ENCODE measurements at regions not wholly inside any gene's neighbourhood (a gene's known extent, or its start where the extent isn't known, plus 50 kb on each side); places are given as distances from the start of the nearest gene placed in this dataset.

GRCh38 chr20:60800185-60800584 is 451.9 kb upstream of the CDH4 start:
- DNase-seq (no peak), ATAC-seq (no peak)

GRCh38 chr20:60802676-60803075 is 449.4 kb upstream of the CDH4 start:
- ATAC-seq: no peak
- intact Hi-C loops (cut with DNase I, micrococcal nuclease): no loop called here
- DNase-seq: no peak

More at GRCh38 chr20:60800185-60800584, 451.9 kb upstream of the CDH4 start:
- intact Hi-C loops (cut with DNase I, micrococcal nuclease): no loop called here

- ATAC-seq: no peak
- no peak for DNase-seq
These were observed 448.6 kb upstream of the CDH4 start for GRCh38 chr20:60803335-60804055.

GRCh38 chr20:60804240-60804917 is 447.7 kb upstream of the CDH4 start:
- ATAC-seq: no peak

More at GRCh38 chr20:60803335-60804055, 448.6 kb upstream of the CDH4 start:
- intact Hi-C loops (cut with DNase I, micrococcal nuclease): no loop called here

GRCh38 chr20:60804918-60805630 is 447.0 kb upstream of the CDH4 start:
- intact Hi-C loops (cut with DNase I, micrococcal nuclease): no loop called here
- DNase-seq (no peak), ATAC-seq (no peak)

More at GRCh38 chr20:60804240-60804917, 447.7 kb upstream of the CDH4 start:
- no peak for DNase-seq
- intact Hi-C loops (cut with DNase I, micrococcal nuclease): no loop called here

- intact Hi-C loops (cut with DNase I, micrococcal nuclease): no loop called here
- no peak for DNase-seq
- no peak for ATAC-seq
These were observed 445.7 kb upstream of the CDH4 start for GRCh38 chr20:60806354-60806753.

- intact Hi-C loops (cut with DNase I, micrococcal nuclease): no loop called here
- ATAC-seq: no peak
- DNase-seq: no peak
These were observed 445.2 kb upstream of the CDH4 start for GRCh38 chr20:60806824-60807223.

GRCh38 chr20:60808003-60808672 is 443.9 kb upstream of the CDH4 start:
- intact Hi-C loops (cut with DNase I, micrococcal nuclease): no loop called here
- no peak for ATAC-seq
- no peak for DNase-seq

GRCh38 chr20:60808701-60809100 is 443.4 kb upstream of the CDH4 start:
- DNase-seq (no peak), ATAC-seq (no peak)
- intact Hi-C loops (cut with DNase I, micrococcal nuclease): no loop called here

GRCh38 chr20:60810561-60810960 is 441.5 kb upstream of the CDH4 start:
- no peak for DNase-seq
- intact Hi-C loops (cut with DNase I, micrococcal nuclease): no loop called here
- ATAC-seq: no peak

GRCh38 chr20:60812561-60812960 is 439.5 kb upstream of the CDH4 start:
- ATAC-seq: no peak

GRCh38 chr20:60813066-60813465 is 439.0 kb upstream of the CDH4 start:
- DNase-seq (no peak), ATAC-seq (no peak)
- intact Hi-C loops (cut with DNase I, micrococcal nuclease): no loop called here

More at GRCh38 chr20:60812561-60812960, 439.5 kb upstream of the CDH4 start:
- intact Hi-C loops (cut with DNase I, micrococcal nuclease): no loop called here
- no peak for DNase-seq

- intact Hi-C loops (cut with DNase I, micrococcal nuclease): no loop called here
- DNase-seq: no peak
- ATAC-seq: no peak
These were observed 436.4 kb upstream of the CDH4 start for GRCh38 chr20:60815656-60816055.

GRCh38 chr20:60816901-60817300 is 435.2 kb upstream of the CDH4 start:
- DNase-seq (no peak), ATAC-seq (no peak)
- intact Hi-C loops (cut with DNase I, micrococcal nuclease): no loop called here

GRCh38 chr20:60817891-60818290 is 434.2 kb upstream of the CDH4 start:
- intact Hi-C loops (cut with DNase I, micrococcal nuclease): no loop called here
- ATAC-seq: no peak
- no peak for DNase-seq

GRCh38 chr20:60819511-60819910 is 432.6 kb upstream of the CDH4 start:
- no peak for DNase-seq
- ATAC-seq: no peak
- intact Hi-C loops (cut with DNase I, micrococcal nuclease): no loop called here

- intact Hi-C loops (cut with DNase I, micrococcal nuclease): no loop called here
- no peak for DNase-seq
- ATAC-seq: no peak
These were observed 431.9 kb upstream of the CDH4 start for GRCh38 chr20:60820149-60820548.

- intact Hi-C loops (cut with DNase I, micrococcal nuclease): no loop called here
- DNase-seq (no peak), ATAC-seq (no peak)
These were observed 431.1 kb upstream of the CDH4 start for GRCh38 chr20:60820918-60821317.
